ENCODE measurements at regions not wholly inside any gene's neighbourhood (a gene's known extent, or its start where the extent isn't known, plus 50 kb on each side); places are given as distances from the start of the nearest gene placed in this dataset.
"Not testable (repeated sequence)": the region's sequence is repeated elsewhere in the genome, so short reads cannot be mapped to it uniquely, and the experiment has no call there.

DNA sequence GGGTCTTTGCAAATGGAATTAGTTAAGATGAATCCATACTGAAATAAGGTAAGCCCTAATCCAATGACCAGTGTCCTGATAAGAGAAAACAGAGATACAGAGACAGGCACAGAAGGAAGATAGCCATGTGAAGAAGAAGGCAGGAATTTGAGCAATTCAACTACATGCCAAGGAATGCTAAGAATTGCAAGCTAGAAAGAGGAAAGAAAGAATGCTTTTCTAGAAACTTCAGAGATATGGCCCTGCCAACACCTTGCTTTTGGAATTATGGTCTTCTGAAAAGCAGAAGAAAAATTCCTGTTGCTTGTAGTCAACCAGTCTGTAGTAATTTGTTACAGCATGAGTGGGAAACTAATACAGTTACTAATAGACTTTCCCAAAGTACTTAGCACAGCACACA, 111.3 kb downstream of the SLC17A6 start:
- H3K9me3 ChIP-seq (replicated peaks): peaks cover 7% of the 10 kb centered on the region; the same call in 1 of the 2 replicates
- DNase-seq: no peak
- no peak overlapping the region for H3K27ac ChIP-seq
- peaks cover 1% of the 10 kb centered on the region for H3K4me1 ChIP-seq
- no peak overlapping the region for H3K4me3 ChIP-seq
- no peaks in the 10 kb centered on the region for H3K36me3 ChIP-seq
- H3K27me3 ChIP-seq: no peaks in the 10 kb centered on the region

DNA sequence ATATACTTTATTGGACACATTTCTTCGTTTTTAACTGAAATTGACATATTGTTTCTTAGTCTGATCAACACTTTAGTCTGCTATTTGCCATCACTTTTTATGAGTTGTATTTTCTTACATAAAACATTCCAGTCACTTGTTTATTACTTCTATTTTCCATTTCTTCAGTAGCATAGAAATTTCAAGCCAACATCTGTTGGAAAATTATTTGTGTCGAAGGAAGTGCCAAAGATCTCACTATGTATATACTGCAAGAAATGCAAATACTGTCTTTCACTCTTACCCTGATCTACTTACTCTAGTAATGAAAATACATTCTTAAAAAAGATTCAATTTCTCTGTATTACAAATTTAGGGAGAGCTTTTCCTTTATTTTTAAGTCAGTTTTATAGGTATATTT, 105.9 kb downstream of the SLC17A6 start:
- DNase-seq: no peak
- Histone ChIP-seq H3K27ac (no peak overlapping the region), H3K27me3 (no peaks in the 10 kb centered on the region), H3K4me1 (no peaks in the 10 kb centered on the region), H3K4me3 (no peak overlapping the region), H3K36me3 (no peaks in the 10 kb centered on the region), H3K9me3 (replicated peaks) (peaks cover 7% of the 10 kb centered on the region; the same call in 1 of the 2 replicates)

DNA sequence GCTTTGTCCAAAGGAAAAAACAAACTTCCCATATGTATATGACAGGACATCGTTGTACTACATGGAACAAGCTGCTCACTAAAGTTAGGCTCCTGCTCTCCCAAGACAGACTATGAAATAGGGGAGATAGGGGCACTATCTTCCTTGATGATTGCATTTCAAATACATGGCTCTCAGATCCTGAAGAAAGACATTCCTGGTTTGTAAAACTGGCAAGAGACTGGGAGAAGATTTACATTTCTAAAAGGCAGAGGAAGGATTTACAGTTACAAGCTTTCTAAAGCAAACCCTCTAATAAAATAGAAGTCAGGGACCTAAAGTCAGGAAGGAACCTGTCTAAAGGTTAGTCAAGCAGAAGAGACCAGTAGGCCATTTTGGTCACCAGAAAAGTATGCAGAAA, 103.7 kb downstream of the SLC17A6 start:
- Histone ChIP-seq H3K4me1 (no peaks in the 10 kb centered on the region), H3K9me3 (replicated peaks) (0 out of 2 replicates have a peak, but pooled peaks cover 4% of the 10 kb centered on the region), H3K36me3 (no peaks in the 10 kb centered on the region), H3K27me3 (no peaks in the 10 kb centered on the region), H3K4me3 (no peak overlapping the region), H3K27ac (no peak overlapping the region)
- DNase-seq: no peak

DNA sequence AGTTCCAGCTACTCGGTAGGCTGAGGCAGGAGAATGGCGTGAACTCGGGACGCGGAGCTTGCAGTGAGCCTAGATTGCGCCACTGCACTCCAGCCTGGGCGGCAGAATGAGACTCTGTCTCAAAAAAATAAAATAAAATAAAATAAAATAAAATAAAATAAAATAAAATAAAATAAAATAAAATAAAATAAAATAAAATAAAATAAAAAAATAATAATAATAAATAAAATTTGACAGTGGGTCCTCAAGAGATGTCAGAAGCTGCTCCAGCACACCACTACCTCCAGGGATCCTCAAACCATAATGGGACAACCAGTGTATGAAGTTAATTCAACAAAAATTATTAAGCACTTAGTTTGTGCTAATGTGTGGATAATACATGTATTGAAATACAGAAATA, 97.4 kb downstream of the SLC17A6 start:
- H3K27me3 ChIP-seq, DNase-seq: not testable (repeated sequence)

DNA sequence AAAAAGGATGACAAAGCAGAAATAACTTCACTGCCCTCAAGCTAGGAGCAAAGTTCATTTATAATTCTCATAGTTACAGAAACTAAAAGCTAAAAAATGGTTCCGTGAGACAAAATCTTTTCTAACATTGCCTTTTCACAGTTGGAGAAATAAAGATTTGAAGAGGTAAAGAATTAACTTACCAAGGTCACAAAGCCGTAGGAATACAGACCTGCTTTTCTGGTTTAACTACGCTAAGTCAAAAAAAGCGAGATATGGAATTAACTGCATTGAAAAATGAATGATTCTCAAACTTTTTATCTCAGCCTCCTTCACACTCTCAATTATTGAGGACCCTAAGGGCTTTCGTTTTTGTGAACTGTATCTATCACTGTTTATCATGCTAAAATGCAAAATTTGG, 95.3 kb downstream of the SLC17A6 start:
- H3K4me1 ChIP-seq: no peaks in the 10 kb centered on the region
- H3K4me3 ChIP-seq: peak overlapping the region; percentile 51
- H3K36me3 ChIP-seq: no peaks in the 10 kb centered on the region
- no peak overlapping the region; the same call in 1 of the 2 replicates for H3K27ac ChIP-seq
- H3K9me3 ChIP-seq (replicated peaks): peaks cover 9% of the 10 kb centered on the region; the same call in 1 of the 2 replicates
- H3K27me3 ChIP-seq: no peaks in the 10 kb centered on the region
- DNase-seq: no peak

More for the DNA sequence above, 97.4 kb downstream of the SLC17A6 start:
- H3K36me3 ChIP-seq; H3K9me3 ChIP-seq (replicated peaks); H3K4me3 ChIP-seq; H3K4me1 ChIP-seq; H3K27ac ChIP-seq: not testable (repeated sequence)

DNA sequence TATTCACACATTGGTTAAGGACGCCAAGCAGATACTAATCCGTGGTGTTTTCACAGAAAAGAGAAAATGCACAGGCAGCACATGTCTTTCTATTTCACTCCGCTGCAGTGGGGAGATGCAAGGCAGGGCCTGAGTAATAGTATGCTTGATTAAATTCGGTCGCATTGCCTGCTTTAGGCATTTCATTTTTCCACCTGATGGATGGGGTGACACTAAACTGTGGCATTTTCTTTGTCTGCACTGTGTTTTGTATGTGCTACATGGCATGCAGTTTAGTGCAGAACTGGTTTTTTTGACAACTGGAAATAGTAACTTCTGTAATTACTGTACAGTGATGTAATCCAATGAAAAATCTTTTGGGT, 94.9 kb downstream of the SLC17A6 start:
- Histone ChIP-seq H3K4me1 (no peaks in the 10 kb centered on the region), H3K27me3 (no peaks in the 10 kb centered on the region), H3K4me3 (peak overlapping the region; percentile 51), H3K9me3 (replicated peaks) (peaks cover 9% of the 10 kb centered on the region; the same call in 1 of the 2 replicates), H3K36me3 (no peaks in the 10 kb centered on the region), H3K27ac (peak overlapping the region; percentile 69)
- DNase-seq: no peak

DNA sequence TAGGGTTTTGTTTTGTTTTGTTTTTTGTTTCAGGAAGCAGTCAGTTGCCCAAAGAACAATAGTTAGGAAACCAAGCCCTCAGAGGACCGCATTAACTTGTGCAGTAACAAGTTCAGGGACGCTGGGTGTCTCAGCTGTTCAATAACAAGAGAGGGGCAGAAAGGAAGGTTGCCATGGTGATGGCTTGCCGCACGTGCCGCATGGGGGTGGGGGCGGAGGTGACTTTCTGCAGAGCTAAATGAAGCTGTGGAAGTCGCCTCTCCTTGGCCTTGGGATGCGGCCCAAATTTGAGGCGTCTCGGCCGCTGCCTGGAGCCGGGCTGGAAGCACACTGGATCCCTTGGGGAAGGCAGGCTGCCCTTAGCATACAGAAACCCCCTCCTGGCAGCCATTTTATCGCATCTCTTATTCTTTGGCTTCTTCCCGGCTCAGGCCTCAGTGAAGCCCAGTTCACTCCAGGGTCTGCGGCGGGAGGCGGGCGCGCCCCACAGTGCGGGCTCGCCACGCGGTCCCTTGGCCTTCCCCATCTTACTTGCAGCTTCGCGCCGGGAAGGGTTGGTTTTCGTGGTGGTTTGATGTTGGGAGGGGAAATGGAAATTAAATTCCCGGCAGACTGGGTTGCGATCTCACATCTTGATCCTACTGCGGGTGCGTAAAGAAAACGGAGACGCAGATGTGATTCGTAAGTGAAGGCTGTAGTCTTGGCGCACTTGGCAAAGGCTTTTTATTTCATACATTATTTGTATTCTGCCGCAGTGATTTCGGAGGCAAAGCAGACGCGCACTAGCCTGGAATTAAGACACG, 94.3 kb downstream of the SLC17A6 start:
- DNase-seq: peak; percentile 64 to 67
- Histone ChIP-seq H3K4me1 (no peaks in the 10 kb centered on the region), H3K4me3 (peak overlapping the region; percentile 51), H3K27ac (peak overlapping the region; percentile 69), H3K27me3 (no peaks in the 10 kb centered on the region), H3K9me3 (replicated peaks) (peaks cover 9% of the 10 kb centered on the region; the same call in 1 of the 2 replicates), H3K36me3 (no peaks in the 10 kb centered on the region)

DNA sequence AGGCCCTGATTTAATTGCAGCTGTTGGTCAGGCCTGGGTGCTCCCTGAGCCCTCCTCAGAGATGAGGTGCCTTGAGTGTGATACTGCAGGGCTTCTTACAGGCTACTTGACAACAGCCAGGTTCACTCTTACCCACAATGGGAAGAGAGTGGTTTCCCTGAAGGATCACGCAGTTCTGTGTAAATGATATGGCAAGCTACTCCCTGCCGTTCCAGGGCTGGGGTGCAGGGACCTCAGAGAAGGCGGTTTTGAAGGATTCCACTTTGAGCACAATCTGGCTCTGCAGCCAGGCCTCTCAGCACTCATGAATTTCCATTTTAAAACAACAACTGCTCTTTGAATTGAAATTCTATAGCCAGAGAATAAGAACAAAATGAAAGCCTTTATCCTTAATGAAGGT, 92.9 kb downstream of the SLC17A6 start:
- H3K27ac ChIP-seq: no peak overlapping the region
- H3K27me3 ChIP-seq: no peaks in the 10 kb centered on the region
- no peaks in the 10 kb centered on the region for H3K36me3 ChIP-seq
- no peaks in the 10 kb centered on the region for H3K4me1 ChIP-seq
- peak in 1 of 2 experiments; percentile 12 for DNase-seq
- peaks cover 9% of the 10 kb centered on the region; the same call in 1 of the 2 replicates for H3K9me3 ChIP-seq (replicated peaks)
- no peak overlapping the region for H3K4me3 ChIP-seq

DNA sequence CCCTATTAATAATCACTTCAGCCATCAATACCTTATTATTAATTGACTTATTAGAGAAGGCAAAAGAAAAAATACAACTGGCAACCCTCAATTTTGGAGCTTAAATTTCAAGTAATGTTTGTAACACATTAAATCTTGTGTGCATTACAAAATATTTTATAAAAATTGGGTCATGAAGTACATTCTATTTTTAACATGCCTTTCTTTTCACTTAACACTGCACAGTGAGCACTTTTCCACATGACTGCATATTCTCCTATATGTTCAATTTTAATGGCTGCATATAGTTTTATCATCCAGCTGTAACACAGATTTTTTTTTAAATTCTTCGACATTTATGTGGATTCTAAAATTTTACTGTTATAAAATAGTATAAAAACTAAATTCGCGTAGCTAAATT, 92.5 kb downstream of the SLC17A6 start:
- Histone ChIP-seq H3K4me3 (no peak overlapping the region), H3K36me3 (no peaks in the 10 kb centered on the region), H3K27ac (no peak overlapping the region), H3K9me3 (replicated peaks) (peaks cover 9% of the 10 kb centered on the region; the same call in 1 of the 2 replicates), H3K27me3 (no peaks in the 10 kb centered on the region), H3K4me1 (no peaks in the 10 kb centered on the region)
- DNase-seq: no peak

DNA sequence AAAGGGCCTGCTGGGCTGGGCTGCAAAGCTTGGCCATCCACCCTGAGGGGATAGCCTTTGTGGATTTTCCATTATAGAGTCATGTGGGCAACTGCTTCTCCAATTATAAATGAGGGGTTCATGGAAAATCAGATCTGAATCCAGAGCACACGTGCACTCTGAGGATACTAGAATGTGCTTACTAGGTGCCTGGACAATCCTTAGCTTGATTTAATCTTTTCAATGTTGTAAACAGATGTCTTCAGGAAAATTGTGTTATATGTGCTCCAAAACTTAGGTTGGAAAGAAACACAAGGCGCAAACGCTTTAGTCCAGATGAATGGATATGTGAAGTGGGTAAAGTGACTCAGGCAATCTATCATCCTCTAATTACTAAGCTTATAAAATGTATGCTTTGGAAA, 92.0 kb downstream of the SLC17A6 start:
- H3K4me3 ChIP-seq: no peak overlapping the region
- H3K4me1 ChIP-seq: no peaks in the 10 kb centered on the region
- no peaks in the 10 kb centered on the region for H3K27me3 ChIP-seq
- H3K9me3 ChIP-seq (replicated peaks): peaks cover 9% of the 10 kb centered on the region; the same call in 1 of the 2 replicates
- DNase-seq: no peak
- no peak overlapping the region for H3K27ac ChIP-seq
- no peaks in the 10 kb centered on the region for H3K36me3 ChIP-seq
